ENCODE measurements at regions not wholly inside any gene's neighbourhood (a gene's known extent, or its start where the extent isn't known, plus 50 kb on each side); places are given as distances from the start of the nearest gene placed in this dataset.

DNA sequence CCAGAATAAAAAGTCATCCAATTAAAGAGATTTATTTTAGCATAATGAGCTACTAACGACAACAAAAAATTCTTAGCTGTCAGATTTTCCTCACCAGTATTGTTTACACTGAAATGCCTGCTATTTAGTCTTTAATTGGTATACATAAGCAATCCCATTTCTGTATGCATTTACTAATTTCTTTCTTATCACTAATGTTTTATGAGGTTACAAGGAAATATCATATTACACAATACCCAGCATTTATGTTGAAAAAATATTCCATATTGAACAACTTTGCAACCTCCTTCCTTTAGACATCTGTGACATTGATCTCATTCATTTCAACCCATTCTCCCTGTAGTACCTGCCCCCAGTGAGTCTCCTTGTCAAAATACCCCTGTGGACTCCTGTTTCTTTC is 135.4 kb downstream of the SLITRK6 start:
- no peak for DNase-seq (ENCODE audit: low spot score)

DNA sequence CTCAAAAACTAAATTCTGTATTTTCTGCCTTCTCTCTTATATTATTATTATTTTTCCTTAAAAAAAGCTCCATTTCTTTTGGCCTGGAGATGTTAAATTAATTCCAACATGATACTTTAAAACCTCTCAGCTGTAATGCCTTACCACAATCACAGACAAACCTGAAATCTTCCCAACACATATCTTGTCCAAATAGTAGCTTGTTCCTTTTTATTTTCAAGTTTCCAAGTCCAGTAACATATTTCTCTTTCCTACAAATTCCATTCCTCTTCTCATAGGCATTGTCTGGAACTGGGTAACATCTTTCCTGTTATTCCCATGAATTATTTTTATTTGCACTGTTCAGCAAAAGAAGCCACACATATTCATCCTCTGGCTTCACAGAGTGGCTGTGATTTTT is 137.0 kb downstream of the SLITRK6 start:
- DNase-seq (ENCODE audit: low spot score), result no peak

DNA sequence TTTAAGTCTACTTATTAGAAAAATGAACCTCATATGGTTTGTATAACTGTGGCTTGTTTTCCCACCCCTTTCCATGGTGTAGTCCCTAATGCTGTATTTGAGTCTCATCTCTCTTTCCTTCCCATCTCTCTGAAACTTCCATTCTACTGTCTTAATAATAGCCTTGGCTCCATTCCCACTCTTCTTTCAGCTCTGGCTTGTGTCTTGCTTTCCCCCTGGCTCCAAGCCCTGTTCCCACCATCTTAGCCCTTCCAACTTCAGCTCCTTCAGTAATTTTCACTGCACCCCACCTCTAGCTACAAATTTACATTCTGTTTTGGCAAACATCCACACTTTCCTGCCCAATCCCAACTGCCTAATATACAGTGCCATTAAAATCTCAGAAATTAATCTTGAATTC is 137.5 kb downstream of the SLITRK6 start:
- no peak for DNase-seq (ENCODE audit: low spot score)

DNA sequence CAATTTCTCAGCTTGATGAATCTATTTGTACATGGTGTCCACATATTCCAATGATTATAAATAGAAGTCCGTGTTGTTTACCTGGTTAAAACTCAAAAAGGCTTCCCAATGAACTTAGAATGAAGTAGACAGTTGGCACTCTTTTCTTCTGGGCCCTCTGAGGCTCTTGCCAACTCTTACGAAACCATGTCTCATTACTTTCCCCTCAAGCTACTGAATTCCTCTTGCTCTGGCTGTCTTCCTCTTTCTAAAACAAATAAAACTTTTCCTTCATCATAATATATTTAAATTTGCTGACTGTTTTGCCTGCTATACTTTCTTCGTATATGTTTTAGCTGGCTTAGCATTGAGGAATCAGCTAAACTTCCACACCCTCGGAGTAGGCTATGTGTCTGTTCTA is 139.7 kb downstream of the SLITRK6 start:
- DNase-seq (ENCODE audit: low spot score), result no peak

DNA sequence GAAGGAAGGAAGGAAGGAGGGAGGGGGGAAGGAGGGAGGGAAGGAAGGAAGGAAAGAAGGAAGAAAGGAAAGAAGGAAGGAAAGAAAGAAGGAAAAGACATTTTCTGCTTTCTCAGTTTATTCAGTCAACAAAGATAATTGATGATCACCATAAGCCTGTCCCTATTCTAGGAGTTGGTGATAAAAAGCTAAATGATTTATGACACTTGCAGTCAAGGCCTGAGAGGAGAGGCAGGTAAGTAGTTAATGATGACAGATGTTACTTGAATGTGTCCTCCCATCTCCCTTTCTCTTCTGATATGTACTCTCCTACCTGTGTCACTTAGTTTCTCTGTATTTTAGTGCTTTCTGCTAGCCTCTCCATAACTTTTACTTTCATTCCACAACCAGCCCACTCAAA is 141.3 kb downstream of the SLITRK6 start:
- DNase-seq (ENCODE audit: low spot score), result no peak

DNA sequence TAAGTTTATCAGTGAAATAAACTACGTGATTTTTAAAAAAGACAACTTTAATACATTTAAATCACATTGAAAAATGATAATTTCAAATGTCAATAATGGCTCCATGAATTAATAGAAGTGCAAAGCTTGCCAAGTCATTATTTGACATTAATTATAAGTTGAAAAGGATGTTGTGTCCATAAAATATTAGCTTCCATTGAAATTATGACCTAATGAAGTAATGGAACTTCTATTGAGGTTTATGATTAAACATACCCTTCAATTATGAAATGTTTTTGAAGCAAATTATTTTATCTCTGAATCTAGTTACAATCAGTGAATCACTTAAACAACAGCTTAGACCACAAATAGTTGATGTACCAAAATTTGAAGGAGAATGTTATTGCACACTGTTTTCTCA is 144.2 kb downstream of the SLITRK6 start:
- no peak for DNase-seq (ENCODE audit: low spot score)

DNA sequence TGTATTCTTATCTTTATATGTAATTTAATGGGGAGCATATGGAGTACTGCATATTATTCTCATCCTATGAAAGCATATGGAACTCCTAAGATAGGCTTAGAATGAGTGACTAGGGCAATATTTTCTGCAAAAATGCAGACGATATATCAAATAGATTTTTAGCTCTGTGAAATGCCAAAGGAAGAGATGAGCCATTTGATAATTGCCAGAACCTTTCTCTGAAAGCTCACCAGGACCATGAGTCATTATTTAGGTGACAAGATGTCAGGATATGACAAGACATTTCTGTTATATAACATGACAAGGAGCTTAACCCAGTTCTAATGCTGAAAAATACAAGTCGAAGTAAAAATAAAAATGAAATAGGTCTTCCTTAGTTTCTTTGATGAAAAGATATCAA is 145.0 kb downstream of the SLITRK6 start:
- DNase-seq (ENCODE audit: low spot score), result no peak

DNA sequence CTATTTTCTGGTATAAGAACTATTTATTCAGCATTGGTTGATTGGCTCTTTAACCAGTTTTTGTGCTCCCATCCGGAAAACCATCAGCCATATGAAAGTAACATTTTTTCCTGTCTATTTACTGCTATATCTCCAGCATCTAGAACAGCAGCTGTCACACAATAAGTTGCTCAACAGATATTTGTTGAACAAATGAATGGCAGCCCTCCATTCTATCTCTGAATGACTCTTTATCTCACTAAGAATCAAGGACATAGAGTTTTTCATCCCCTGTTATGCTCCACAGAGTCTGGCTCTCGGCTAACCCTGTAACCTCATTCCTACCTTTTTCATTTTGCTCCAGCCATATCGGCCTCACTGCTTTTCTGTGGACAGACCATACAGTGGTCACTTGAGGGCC is 145.5 kb downstream of the SLITRK6 start:
- no peak for DNase-seq (ENCODE audit: low spot score)

DNA sequence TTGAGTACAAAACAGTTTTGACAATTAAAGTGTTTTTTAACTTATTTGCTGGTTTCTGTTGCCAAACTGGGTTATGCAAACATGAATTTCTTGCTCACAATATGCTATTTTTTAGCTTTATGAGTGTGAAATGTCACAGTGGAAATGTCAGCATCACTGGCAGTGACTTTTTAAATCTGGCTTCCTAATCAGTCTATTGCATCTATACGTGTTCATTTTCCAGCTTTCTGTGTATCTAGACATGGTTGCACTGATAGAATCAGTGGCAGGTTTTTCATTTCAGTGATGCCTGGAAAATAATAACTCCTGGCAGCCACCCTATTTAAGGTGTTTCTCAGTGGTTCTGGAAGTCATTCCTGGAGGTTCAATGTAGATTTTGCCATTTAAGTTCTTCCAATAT is 146.7 kb downstream of the SLITRK6 start:
- DNase-seq (ENCODE audit: low spot score), result no peak

DNA sequence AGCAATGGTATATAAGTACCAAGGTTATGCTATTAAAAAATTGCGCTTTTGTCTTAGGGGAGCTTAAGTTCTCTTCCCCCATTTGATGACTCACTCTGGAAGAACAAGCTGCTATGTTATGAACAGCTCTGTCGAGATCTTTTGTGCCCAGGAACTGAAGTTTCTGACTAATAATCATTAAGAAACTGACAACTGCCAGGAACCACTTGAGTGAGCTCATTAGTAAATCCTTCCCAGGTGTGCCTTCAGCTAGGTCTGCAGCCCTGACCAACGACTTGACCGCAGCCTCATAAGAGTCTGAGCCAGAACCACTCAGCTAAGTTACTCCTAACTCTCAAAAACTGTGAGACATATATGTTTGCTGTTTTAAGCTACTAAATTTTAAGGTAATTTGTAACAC is 147.8 kb downstream of the SLITRK6 start:
- DNase-seq (ENCODE audit: low spot score), result no peak

DNA sequence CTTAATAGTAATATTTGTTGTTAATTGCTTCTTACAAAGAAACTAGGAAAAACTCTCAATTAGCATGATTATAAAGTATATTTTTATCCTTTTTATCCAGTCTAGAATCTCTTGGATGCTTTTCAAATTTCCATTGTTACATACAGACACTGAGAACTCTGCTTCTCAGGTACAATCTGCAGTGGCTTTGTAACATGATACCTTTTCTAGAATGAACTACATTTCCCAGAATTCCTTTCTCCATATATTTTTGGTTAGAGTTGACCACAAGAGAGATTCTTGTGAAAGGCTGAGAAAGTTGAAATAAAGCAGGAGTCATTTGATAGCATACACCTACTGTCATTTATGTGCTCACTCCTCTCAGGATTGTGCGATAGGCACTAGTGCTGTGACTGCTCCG is 148.6 kb downstream of the SLITRK6 start:
- no peak for DNase-seq (ENCODE audit: low spot score)

DNA sequence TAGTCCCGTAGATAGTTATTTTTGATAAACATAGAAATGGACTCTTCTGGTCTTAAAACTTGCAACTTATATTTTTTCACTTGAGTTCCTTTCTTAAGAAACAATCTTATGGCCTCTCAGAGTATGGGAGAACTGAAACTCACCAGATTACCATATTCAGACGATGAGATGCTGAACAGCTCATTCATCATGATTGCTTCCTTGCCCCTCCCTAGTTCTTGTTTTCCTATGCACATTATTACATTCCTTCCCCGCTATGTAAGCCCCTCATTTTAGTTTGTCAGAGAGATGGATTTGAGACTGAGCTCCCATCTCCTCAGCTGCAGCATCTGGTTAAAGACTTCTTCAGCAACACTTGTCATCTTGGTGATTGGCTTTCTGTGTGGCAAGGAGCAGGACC is 158.5 kb downstream of the SLITRK6 start:
- DNase-seq (ENCODE audit: low spot score), result no peak

DNA sequence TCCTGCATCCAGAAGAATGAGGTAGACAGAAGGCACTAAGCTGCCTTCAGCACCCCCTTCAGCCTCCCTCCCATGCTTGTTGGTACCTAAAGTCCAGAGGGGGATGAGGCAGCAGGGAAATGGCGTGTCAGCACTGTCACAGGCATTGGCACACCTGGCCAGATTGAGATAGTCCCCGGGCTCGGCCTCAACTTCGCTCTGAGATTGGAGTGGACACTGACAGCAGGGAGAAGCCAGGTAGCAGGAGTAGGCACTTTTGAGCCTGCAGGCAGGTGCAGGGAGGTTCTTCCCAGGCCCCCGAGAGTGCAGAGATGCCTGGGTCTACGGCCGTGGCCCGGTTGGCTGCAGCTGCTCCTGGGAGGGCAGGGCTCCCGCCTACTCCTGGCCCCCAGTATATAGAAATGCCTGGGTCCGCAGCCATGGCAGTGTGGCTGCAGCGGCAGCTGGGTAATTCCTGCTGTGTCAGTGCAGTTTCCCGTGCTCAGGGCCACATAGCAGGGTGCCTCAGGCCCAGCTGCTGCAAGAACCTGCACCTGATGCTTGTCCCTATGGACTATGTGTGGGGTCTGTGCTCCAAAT is 160.3 kb downstream of the SLITRK6 start:
- DNase-seq (ENCODE audit: low spot score), result no peak

DNA sequence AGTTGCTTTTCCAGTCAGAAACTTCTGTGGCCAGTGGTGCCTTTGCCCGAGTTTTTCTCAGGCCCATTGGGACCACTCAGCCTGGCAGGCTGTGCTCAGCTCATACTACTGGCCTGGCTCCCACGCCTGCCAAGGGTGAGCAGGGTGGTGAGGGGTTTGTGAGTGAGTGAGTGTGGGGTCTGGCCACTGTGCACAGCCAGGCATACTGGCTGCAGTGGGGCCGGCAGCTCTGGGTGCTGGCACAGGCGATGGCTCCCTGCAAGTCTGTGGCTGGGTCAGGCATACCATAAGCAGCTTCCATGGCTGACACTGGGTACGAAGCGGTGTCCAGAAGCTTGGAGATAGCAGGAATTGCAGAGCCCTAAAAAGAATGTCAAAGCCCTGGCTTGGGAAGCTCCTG is 161.0 kb downstream of the SLITRK6 start:
- DNase-seq (ENCODE audit: low spot score), result no peak

DNA sequence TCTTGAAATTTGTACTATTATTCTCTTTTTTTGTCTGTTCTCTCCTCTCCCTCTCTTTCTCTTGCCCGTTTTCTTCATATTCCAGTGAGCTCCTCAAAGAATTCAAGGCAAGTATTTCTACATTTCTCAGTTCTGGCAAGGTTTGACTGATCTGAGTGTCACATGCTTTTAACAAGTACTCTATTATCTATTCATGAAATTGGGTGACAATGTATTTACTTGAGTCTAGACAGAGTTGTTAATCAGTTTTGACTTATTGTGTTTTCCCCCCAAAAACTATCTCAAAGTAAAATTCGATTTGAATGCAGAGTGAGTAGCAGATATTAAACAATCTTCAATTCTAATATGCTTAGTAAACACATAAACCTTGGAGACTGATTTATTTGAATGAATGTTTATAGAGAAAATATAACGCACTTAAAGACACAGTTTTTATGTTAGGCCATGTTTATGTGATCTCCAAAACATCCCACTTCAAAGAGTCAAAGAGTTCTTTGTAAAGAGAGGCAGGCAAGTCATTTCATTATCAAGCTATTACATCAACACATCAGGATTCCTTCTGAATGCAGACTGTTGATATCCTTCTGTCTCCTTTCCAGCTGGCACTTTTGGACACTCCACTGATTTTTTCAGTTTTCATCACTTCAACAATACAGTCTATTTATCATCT is 166.6 kb downstream of the SLITRK6 start:
- DNase-seq (ENCODE audit: low spot score), result no peak

DNA sequence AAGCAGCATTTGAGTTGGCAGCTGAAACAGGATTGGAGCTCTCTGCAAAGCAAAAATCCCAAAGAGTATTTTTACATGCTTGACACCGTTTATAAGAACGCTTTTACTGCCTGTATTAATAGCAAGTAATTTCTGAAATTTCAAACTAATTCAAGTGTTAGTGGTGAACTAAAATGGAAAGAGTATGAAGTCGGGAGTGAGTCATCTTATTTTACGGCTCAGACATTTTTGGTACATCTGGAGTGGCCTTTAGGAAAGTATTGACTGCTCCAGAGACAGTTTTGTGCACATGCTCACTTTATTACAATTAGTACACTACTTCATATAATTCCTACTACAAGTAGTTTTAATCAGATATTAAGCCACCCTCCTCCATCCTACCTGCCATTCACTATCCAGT is 167.4 kb downstream of the SLITRK6 start:
- DNase-seq (ENCODE audit: low spot score), result no peak

DNA sequence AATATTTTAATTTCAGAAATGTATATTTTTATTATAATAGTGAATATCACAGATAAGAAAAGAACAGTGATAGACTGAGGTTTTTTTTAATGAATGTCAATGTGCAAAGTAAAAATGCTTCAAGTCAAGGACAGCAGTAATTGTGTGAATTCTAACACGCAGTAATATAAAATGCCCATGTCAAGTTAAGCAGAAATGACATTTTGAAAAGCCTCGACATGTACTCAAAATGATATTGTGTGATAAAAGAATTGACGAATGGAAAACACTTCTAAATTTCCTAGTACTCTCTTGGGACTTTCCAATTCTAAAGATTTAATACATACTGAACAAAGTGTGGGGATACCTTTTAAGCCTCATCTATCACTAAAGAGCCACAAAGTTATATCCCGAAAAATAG is 172.6 kb downstream of the SLITRK6 start:
- DNase-seq (ENCODE audit: low spot score), result no peak

DNA sequence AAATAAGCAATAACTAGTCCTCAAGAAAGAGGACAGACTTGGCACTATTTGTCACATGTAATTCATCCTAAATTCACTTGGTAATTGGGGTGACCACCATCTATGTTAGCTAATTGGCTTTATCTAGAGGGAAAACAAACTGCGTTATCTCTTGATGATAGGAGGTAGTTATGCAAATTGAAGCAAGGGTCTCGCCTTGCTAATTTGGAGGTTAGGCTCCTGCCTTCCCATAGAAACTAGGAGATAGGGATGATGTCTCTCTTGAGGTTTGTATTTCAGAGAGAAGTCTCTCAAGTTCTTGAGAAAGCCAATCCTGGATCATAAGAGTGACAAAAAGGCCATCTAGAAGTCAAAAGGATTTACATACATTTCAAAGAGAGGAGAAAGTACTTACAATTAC is 179.9 kb downstream of the SLITRK6 start:
- DNase-seq (ENCODE audit: low spot score), result no peak

DNA sequence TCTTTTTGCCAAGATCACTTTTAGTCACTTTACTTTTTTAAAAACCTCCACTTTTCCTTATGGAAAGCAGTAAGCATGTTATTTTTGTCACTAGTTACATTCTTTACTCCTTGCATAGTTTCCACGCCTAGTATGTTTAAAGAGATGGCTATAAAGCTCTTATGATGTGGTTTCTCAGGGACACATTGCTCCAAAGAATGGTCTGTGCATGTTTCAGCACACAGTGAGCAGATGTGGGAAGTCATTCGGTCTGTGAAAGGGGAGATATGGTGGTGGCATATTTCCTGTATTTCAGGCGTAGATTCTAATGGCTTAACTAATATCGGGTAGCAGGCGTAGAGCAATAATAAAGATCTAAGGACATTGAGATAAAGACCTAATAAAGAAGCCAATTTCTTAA is 180.7 kb downstream of the SLITRK6 start:
- DNase-seq (ENCODE audit: low spot score), result no peak

DNA sequence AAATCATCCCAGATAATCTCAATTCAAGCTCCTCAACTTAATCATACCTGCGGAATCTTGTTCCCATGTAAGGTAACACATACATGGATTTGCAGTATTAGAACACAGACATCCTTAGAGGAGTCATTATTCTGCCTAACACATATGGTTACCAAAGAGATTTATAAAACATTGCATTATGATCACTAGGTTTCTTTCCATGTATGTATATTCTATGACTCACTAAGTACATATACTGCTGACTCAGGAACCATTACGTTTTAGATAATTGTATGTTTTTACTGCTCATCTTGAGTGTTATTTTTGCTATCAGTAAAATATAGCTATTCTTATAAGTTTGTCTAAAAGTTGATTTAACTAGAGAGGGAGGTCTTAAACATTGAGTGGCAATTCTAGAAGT is 182.9 kb downstream of the SLITRK6 start:
- DNase-seq (ENCODE audit: low spot score), result no peak

DNA sequence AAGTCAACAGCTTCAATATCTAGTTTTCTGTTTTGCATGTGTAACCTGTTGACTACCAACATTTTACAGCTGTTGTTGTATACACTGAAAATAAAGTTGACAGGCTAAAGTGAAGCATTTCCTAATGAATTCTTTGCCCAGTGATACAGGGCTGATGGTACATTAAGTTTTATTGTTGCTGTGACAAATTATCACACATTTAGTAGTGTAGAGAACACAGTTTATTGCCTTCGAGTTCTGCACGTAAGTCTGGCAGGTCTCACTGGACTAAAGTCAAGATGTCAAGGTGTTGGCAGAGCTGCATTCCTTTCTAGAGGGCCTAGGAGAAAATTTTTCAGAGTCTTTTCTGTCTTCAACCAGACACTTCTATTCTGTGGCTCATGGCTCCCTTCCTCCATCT is 184.2 kb downstream of the SLITRK6 start:
- no peak for DNase-seq (ENCODE audit: low spot score)

DNA sequence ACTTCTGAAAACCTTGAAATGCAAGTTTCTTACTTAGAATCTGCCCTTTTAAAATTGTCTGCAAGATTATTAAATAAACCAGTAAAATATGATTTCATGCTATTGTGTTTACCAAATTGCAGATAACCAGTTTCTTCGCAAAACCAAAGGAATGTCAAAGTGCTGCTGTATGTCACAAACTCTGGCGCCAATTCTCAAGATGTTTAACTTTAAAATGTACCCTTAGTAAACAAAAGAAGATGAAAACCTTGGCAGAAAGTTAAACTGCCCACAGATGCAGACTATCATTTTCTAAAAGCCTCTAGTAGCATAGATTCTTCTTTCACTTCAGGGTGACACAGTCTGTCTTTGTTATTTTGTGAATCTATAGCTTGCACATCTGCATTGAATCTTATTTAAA is 189.2 kb downstream of the SLITRK6 start:
- no peak for DNase-seq (ENCODE audit: low spot score)

DNA sequence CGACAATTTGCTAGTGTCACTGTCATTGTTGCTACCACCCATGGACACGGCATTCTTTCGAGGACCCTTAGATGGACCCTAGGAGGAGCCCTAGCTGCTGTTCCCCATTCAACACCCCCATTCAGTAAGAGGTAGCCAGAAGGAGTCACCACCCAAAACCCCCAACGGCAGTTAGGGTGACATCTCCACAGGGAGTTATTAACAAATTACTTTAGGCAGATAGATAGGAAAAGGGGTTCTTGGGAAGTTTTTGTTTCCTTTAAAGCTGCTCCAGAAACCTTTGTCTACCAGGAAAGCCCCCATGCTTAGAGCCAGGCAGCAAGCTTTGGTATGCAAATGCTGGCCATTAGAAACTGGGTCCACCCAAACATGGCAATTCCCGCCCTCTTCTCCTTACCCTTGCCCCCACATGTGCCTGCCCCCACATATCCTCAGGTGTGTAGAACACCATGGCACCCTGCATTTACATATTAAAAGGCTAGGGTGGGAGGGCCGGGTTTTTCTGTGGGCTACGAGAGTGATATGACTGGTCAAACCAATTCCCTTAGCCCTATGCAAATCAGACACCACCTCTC is 190.9 kb downstream of the SLITRK6 start:
- DNase-seq (ENCODE audit: low spot score), result no peak

DNA sequence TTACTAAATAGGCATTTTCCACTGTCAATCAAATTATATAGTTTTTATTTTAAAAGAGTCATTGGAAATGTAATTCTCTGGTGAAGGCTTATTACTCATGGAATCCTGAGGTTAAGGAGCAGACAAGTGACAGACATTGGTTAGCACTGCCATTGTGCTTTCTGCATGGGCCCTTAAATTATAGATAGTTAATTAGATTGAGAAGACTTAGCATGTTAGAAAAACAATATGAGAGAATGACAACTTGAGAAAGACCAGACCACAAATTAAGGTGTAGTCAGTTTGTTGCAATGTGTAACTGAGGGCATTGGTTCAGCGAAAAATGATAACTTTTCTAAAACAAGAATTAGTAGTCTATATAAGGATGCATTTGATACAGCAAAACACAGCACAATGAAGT is 195.5 kb downstream of the SLITRK6 start:
- DNase-seq (ENCODE audit: low spot score), result no peak

Data from CD4-positive, alpha-beta T cell treated with Interleukin-2 at 100 ng/mL for 4 hours (primary cell).